ENCODE measurements at regions not wholly inside any gene's neighbourhood (a gene's known extent, or its start where the extent isn't known, plus 50 kb on each side); places are given as distances from the start of the nearest gene placed in this dataset.

DNA sequence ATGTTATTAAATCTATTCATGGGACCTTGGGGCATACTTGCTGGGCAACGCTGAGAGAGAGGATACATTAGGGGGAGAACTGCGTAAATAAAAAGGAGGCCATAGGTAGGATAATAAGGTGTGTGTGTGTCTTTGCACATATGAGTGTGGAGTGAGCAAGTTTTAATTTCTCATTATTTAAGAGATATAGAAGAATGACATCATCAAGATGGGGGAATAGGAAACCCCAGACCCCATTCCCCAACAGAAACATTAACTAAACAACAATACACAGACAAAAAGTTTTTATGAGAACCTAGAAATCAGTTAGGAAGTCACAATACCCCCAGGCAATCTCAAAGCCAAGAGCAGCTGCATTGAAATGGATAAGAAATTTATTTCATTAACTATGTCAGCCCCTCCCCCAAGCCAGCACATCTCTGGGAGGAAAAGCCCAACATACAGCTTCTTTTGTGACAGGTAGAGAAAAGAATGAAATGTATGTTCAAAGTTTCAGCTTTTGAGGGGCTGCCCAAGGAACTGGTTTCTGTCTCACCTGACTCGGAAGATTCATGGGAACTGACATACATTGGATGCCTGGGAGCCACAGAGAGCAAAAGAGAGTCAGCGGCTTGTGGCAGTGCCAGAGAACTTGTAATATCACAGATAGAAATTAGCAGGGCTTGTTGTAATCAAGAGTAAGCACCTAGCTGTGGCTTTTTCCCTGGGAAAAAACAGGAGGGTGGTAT is 234.3 kb upstream of the NFIA start:
- TF ChIP-seq, protein P1, sequence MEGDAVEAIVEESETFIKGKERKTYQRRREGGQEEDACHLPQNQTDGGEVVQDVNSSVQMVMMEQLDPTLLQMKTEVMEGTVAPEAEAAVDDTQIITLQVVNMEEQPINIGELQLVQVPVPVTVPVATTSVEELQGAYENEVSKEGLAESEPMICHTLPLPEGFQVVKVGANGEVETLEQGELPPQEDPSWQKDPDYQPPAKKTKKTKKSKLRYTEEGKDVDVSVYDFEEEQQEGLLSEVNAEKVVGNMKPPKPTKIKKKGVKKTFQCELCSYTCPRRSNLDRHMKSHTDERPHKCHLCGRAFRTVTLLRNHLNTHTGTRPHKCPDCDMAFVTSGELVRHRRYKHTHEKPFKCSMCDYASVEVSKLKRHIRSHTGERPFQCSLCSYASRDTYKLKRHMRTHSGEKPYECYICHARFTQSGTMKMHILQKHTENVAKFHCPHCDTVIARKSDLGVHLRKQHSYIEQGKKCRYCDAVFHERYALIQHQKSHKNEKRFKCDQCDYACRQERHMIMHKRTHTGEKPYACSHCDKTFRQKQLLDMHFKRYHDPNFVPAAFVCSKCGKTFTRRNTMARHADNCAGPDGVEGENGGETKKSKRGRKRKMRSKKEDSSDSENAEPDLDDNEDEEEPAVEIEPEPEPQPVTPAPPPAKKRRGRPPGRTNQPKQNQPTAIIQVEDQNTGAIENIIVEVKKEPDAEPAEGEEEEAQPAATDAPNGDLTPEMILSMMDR (IDR thresholded peaks at IDR 0.05; ENCODE audit: insufficient read depth, low read length, poor library complexity, severe bottlenecking), result no peak
- no peak for TF ChIP-seq EZH2phosphoT487 (conservative IDR thresholded peaks at IDR 0.05; ENCODE audit: low read length)

All from SU-DHL-6 (cell line).